Neural cell (in vitro differentiated cells): ENCODE measurements at regions not wholly inside any gene's neighbourhood (a gene's known extent, or its start where the extent isn't known, plus 50 kb on each side); places are given as distances from the start of the nearest gene placed in this dataset.

Experiments used
- H2AFZ ChIP-seq: fragments of 200-600, 300-800 bp; sonication (generic), shearing (Covaris generic); 2 replicates; pipeline ENCODE4 v1.6.0; 2014; ENCODE audit warnings: low read depth, mild to moderate bottlenecking, antibody characterized with exemption, low read length, moderate library complexity
- H3F3A ChIP-seq: fragments of 200-600 bp; shearing (Covaris generic); 2 replicates; pipeline ENCODE4 v1.6.1; 2016; ENCODE audit warnings: mild to moderate bottlenecking, moderate library complexity, mixed read lengths, antibody characterized with exemption, low read length; ENCODE audit not compliant: insufficient read depth, poor library complexity, severe bottlenecking
- H3K27ac ChIP-seq: fragments of 200-600, 300-800 bp; sonication (generic), shearing (Covaris generic); 2 replicates; pipeline ENCODE4 v1.5.1; 2014; ENCODE audit warnings: mild to moderate bottlenecking, low read length, moderate library complexity
- H3K27me3 ChIP-seq: fragments of 300-800, 200-600 bp; sonication (generic), shearing (Covaris generic); 2 replicates; pipeline ENCODE4 v1.6.0; 2014; ENCODE audit warnings: mild to moderate bottlenecking, low read depth, low read length, moderate library complexity; ENCODE audit not compliant: insufficient read depth
- H3K36me3 ChIP-seq: fragments of 300-800, 200-600 bp; sonication (generic), shearing (Covaris generic); 2 replicates; pipeline ENCODE4 v1.5.1; 2014; ENCODE audit warnings: mild to moderate bottlenecking, antibody characterized with exemption, low read length, moderate library complexity; ENCODE audit not compliant: insufficient read depth
- H3K4me2 ChIP-seq: fragments of 300-800, 200-600 bp; sonication (generic), shearing (Covaris generic); 2 replicates; pipeline ENCODE4 v1.6.0; 2014; ENCODE audit warnings: mild to moderate bottlenecking, low read length
- H3K4me3 ChIP-seq: fragments of 300-800, 200-600 bp; sonication (generic), shearing (Covaris generic); 2 replicates; pipeline ENCODE4 v1.5.1; 2014; ENCODE audit warnings: mild to moderate bottlenecking, low read length, moderate library complexity
- H3K79me2 ChIP-seq: fragments of 200-600 bp; shearing (Covaris generic); replicated peaks from 2 replicates; pipeline ENCODE4 v1.6.0; 2014; ENCODE audit warnings: mild to moderate bottlenecking, low read length, moderate library complexity; ENCODE audit not compliant: insufficient read depth
- H3K9ac ChIP-seq: fragments of 300-800, 200-600 bp; sonication (generic), shearing (Covaris generic); 2 replicates; pipeline ENCODE4 v1.6.1; 2016; ENCODE audit warnings: mild to moderate bottlenecking, low read length, mixed read lengths
- H3K9me2 ChIP-seq: fragments of 200-600 bp; shearing (Covaris generic); 2 replicates; pipeline ENCODE4 v1.6.1; 2016; ENCODE audit warnings: mild to moderate bottlenecking, low read length, mixed read lengths; ENCODE audit not compliant: insufficient read depth
- H3K9me3 ChIP-seq: fragments of 200-600, 300-800 bp; sonication (generic), shearing (Covaris generic); 2 replicates; pipeline ENCODE4 v1.6.1; 2016; ENCODE audit warnings: mild to moderate bottlenecking, mixed run types, low read length, moderate library complexity, mixed read lengths
- H4K20me1 ChIP-seq: fragments of 200-600 bp; shearing (Covaris generic); 2 replicates; pipeline ENCODE4 v1.6.1; 2016; ENCODE audit warnings: mild to moderate bottlenecking, mixed run types; ENCODE audit not compliant: insufficient read depth
- EP300 ChIP-seq: fragments of 450-650 bp; conservative IDR thresholded peaks from 2 replicates; pipeline ENCODE4 v1.6.1; 2014; ENCODE audit warnings: antibody characterized with exemption, mild to moderate bottlenecking, moderate library complexity; ENCODE audit not compliant: poor library complexity, severe bottlenecking
- EZH2 ChIP-seq: fragments of 200-600, 300-800 bp; shearing (Covaris generic), sonication (generic); IDR thresholded peaks from 2 replicates; pipeline ENCODE4 v1.6.1; 2014; ENCODE audit warnings: antibody characterized with exemption, low read length, borderline replicate concordance, mild to moderate bottlenecking; ENCODE audit not compliant: insufficient read depth, poor library complexity, severe bottlenecking
- MXI1 ChIP-seq: fragments of 450-650 bp; conservative IDR thresholded peaks from 2 replicates; pipeline ENCODE4 v1.6.1; 2014; ENCODE audit warnings: antibody characterized with exemption, mild to moderate bottlenecking; ENCODE audit not compliant: poor library complexity, severe bottlenecking
- POLR2AphosphoS5 ChIP-seq: IDR thresholded peaks from 2 replicates; pipeline ENCODE4 v1.6.1; 2012
- RAD21 ChIP-seq: fragments of 450-650 bp; conservative IDR thresholded peaks from 2 replicates; pipeline ENCODE4 v1.6.1; 2014; ENCODE audit warnings: antibody characterized with exemption, mild to moderate bottlenecking, moderate library complexity
- SMC3 ChIP-seq: fragments of 450-650 bp; conservative IDR thresholded peaks from 2 replicates; pipeline ENCODE4 v1.6.1; 2014; ENCODE audit warnings: antibody characterized with exemption, mild to moderate bottlenecking, moderate library complexity; ENCODE audit not compliant: poor library complexity
- TAF1 ChIP-seq: IDR thresholded peaks from 2 replicates; pipeline ENCODE4 v1.6.1; 2012; ENCODE audit warnings: low read depth
- TF ChIP-seq, protein P1 (sequence below): fragments of 450-650 bp; IDR thresholded peaks from 2 replicates; pipeline ENCODE4 v1.5.1; 2014; ENCODE audit warnings: antibody characterized with exemption, mild to moderate bottlenecking, moderate library complexity; ENCODE audit not compliant: poor library complexity, severe bottlenecking
- TF ChIP-seq, protein P2 (sequence below): IDR thresholded peaks from 2 replicates; pipeline ENCODE4 v1.6.1; 2012; ENCODE audit warnings: borderline replicate concordance

- H2AFZ ChIP-seq, result no peak overlapping the region
- H3K27ac ChIP-seq, result no peak overlapping the region
- no peaks in the 10 kb centered on the region for H3K79me2 ChIP-seq
- H3K36me3 ChIP-seq, result no peaks in the 10 kb centered on the region
- no peaks in the 10 kb centered on the region for H3F3A ChIP-seq
- H3K4me2 ChIP-seq, result no peak overlapping the region
- H3K4me3 ChIP-seq, result no peak overlapping the region
- H3K27me3 ChIP-seq, result no peaks in the 10 kb centered on the region
- TF ChIP-seq MXI1 (no peak), EP300 (no peak), EZH2 (no peak), RAD21 (no peak), POLR2AphosphoS5 (no peak), TAF1 (no peak), SMC3 (no peak)
- TF ChIP-seq, protein P1, sequence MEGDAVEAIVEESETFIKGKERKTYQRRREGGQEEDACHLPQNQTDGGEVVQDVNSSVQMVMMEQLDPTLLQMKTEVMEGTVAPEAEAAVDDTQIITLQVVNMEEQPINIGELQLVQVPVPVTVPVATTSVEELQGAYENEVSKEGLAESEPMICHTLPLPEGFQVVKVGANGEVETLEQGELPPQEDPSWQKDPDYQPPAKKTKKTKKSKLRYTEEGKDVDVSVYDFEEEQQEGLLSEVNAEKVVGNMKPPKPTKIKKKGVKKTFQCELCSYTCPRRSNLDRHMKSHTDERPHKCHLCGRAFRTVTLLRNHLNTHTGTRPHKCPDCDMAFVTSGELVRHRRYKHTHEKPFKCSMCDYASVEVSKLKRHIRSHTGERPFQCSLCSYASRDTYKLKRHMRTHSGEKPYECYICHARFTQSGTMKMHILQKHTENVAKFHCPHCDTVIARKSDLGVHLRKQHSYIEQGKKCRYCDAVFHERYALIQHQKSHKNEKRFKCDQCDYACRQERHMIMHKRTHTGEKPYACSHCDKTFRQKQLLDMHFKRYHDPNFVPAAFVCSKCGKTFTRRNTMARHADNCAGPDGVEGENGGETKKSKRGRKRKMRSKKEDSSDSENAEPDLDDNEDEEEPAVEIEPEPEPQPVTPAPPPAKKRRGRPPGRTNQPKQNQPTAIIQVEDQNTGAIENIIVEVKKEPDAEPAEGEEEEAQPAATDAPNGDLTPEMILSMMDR, result no peak
- TF ChIP-seq, protein P2, sequence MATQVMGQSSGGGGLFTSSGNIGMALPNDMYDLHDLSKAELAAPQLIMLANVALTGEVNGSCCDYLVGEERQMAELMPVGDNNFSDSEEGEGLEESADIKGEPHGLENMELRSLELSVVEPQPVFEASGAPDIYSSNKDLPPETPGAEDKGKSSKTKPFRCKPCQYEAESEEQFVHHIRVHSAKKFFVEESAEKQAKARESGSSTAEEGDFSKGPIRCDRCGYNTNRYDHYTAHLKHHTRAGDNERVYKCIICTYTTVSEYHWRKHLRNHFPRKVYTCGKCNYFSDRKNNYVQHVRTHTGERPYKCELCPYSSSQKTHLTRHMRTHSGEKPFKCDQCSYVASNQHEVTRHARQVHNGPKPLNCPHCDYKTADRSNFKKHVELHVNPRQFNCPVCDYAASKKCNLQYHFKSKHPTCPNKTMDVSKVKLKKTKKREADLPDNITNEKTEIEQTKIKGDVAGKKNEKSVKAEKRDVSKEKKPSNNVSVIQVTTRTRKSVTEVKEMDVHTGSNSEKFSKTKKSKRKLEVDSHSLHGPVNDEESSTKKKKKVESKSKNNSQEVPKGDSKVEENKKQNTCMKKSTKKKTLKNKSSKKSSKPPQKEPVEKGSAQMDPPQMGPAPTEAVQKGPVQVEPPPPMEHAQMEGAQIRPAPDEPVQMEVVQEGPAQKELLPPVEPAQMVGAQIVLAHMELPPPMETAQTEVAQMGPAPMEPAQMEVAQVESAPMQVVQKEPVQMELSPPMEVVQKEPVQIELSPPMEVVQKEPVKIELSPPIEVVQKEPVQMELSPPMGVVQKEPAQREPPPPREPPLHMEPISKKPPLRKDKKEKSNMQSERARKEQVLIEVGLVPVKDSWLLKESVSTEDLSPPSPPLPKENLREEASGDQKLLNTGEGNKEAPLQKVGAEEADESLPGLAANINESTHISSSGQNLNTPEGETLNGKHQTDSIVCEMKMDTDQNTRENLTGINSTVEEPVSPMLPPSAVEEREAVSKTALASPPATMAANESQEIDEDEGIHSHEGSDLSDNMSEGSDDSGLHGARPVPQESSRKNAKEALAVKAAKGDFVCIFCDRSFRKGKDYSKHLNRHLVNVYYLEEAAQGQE, result no peak
- no peak overlapping the region for H3K9ac ChIP-seq
- no peaks in the 10 kb centered on the region for H4K20me1 ChIP-seq
- H3K9me3 ChIP-seq, result no peaks in the 10 kb centered on the region
- H3K9me2 ChIP-seq, result no peaks in the 10 kb centered on the region
These were observed 186.8 kb downstream of the NUFIP1 start for GRCh38 chr13:44802491-44802890.

GRCh38 chr13:44801990-44802389 lies 187.3 kb downstream of the NUFIP1 start:
- no peak for TF ChIP-seq TAF1
- TF ChIP-seq RAD21, result no peak
- Histone ChIP-seq H3K79me2 (no peaks in the 10 kb centered on the region), H3K9ac (no peak overlapping the region), H3K27ac (no peak overlapping the region), H3K36me3 (no peaks in the 10 kb centered on the region), H3F3A (no peaks in the 10 kb centered on the region), H2AFZ (no peak overlapping the region), H3K27me3 (no peaks in the 10 kb centered on the region), H3K4me2 (no peak overlapping the region), H4K20me1 (no peaks in the 10 kb centered on the region), H3K9me3 (no peaks in the 10 kb centered on the region), H3K9me2 (no peaks in the 10 kb centered on the region), H3K4me3 (no peak overlapping the region)

DNA sequence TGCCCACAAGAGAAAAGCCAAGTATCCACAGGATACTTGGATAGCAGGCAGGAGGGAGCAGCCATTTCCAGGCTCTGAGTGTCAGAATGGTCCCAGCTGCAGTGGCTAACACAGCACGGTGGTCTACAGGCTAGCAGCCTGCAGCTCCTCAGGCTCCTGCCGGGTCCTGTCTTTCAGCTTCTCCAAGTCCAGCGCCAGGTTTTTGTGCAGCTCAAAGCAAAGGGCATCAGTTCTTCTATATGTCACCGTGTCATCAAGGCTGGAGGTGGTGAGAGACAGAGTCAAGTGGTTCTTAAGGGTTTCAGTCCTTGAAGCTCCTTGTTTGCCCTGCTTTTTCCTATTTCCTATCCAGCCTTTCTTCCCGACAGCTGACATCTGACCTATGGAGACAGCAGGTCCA lies 188.6 kb downstream of the NUFIP1 start:
- no peak overlapping the region for H3K4me3 ChIP-seq
- H3F3A ChIP-seq, result no peaks in the 10 kb centered on the region
- no peaks in the 10 kb centered on the region for H3K9me3 ChIP-seq
- no peak overlapping the region for H3K27ac ChIP-seq
- TF ChIP-seq RAD21, result no peak
- TF ChIP-seq SMC3, result no peak
- no peak for TF ChIP-seq TAF1
- TF ChIP-seq, protein P2, result no peak
- no peak for TF ChIP-seq POLR2AphosphoS5
- TF ChIP-seq, protein P1, result no peak
- no peak for TF ChIP-seq EP300
- TF ChIP-seq EZH2, result no peak
- TF ChIP-seq MXI1, result no peak
- H3K9me2 ChIP-seq, result no peaks in the 10 kb centered on the region
- H4K20me1 ChIP-seq, result no peaks in the 10 kb centered on the region
- H3K36me3 ChIP-seq, result no peaks in the 10 kb centered on the region
- no peaks in the 10 kb centered on the region for H3K27me3 ChIP-seq
- H3K4me2 ChIP-seq, result no peak overlapping the region
- no peaks in the 10 kb centered on the region for H3K79me2 ChIP-seq
- H2AFZ ChIP-seq, result no peak overlapping the region
- no peak overlapping the region for H3K9ac ChIP-seq
